ENCODE measurements at regions not wholly inside any gene's neighbourhood (a gene's known extent, or its start where the extent isn't known, plus 50 kb on each side); places are given as distances from the start of the nearest gene placed in this dataset.

GRCh38 chr13:72585254-72585653 lies 142.2 kb downstream of the MZT1 start:
- H3K27ac Mint-ChIP-seq: no peak overlapping the region
- H3K36me3 Mint-ChIP-seq: no peaks in the 10 kb centered on the region
- peaks cover 9% of the 10 kb centered on the region for H3K9me3 Mint-ChIP-seq
- TF ChIP-seq CTCF (IDR thresholded peaks at IDR 0.05; ENCODE audit: unreplicated experiment): no peak
- peaks cover 18% of the 10 kb centered on the region for H3K4me1 Mint-ChIP-seq
- H3K4me3 Mint-ChIP-seq: no peak overlapping the region
- no peak for DNase-seq (ENCODE audit: low spot score in 2 of 2, unreplicated experiment in 2 of 2)
- no peaks in the 10 kb centered on the region for H3K27me3 Mint-ChIP-seq (ENCODE audit: low read depth)

GRCh38 chr13:72571191-72571590 lies 156.2 kb downstream of the MZT1 start:
- no peaks in the 10 kb centered on the region for H3K27me3 Mint-ChIP-seq (ENCODE audit: low read depth)
- TF ChIP-seq CTCF (IDR thresholded peaks at IDR 0.05; ENCODE audit: unreplicated experiment): no peak
- peak overlapping the region; percentile 85 for H3K27ac Mint-ChIP-seq
- H3K9me3 Mint-ChIP-seq: peaks cover 11% of the 10 kb centered on the region
- DNase-seq (ENCODE audit: low spot score in 2 of 2, unreplicated experiment in 2 of 2): no peak
- H3K4me1 Mint-ChIP-seq: peaks cover 40% of the 10 kb centered on the region
- no peaks in the 10 kb centered on the region for H3K36me3 Mint-ChIP-seq
- H3K4me3 Mint-ChIP-seq: no peak overlapping the region

GRCh38 chr13:72570019-72570418 lies 157.4 kb downstream of the MZT1 start:
- no peaks in the 10 kb centered on the region for H3K36me3 Mint-ChIP-seq
- peaks cover 48% of the 10 kb centered on the region for H3K4me1 Mint-ChIP-seq
- H3K27ac Mint-ChIP-seq: peak overlapping the region; percentile 57
- DNase-seq (ENCODE audit: low spot score in 2 of 2, unreplicated experiment in 2 of 2): no peak
- no peaks in the 10 kb centered on the region for H3K27me3 Mint-ChIP-seq (ENCODE audit: low read depth)
- H3K4me3 Mint-ChIP-seq: no peak overlapping the region
- H3K9me3 Mint-ChIP-seq: no peaks in the 10 kb centered on the region
- TF ChIP-seq CTCF (IDR thresholded peaks at IDR 0.05; ENCODE audit: unreplicated experiment): no peak

- Mint-ChIP-seq H3K36me3 (no peaks in the 10 kb centered on the region), H3K4me1 (peaks cover 56% of the 10 kb centered on the region), H3K27ac (no peak overlapping the region), H3K9me3 (no peaks in the 10 kb centered on the region), H3K27me3 (ENCODE audit: low read depth) (no peaks in the 10 kb centered on the region), H3K4me3 (no peak overlapping the region)
- peak; percentile 4 for TF ChIP-seq CTCF (IDR thresholded peaks at IDR 0.05; ENCODE audit: unreplicated experiment)
- DNase-seq (ENCODE audit: low spot score in 2 of 2, unreplicated experiment in 2 of 2): no peak
These were observed 159.9 kb downstream of the MZT1 start for GRCh38 chr13:72567566-72567965.

- Mint-ChIP-seq H3K36me3 (no peaks in the 10 kb centered on the region), H3K9me3 (no peaks in the 10 kb centered on the region), H3K4me1 (peaks cover 53% of the 10 kb centered on the region), H3K27ac (no peak overlapping the region), H3K27me3 (ENCODE audit: low read depth) (no peaks in the 10 kb centered on the region), H3K4me3 (no peak overlapping the region)
- no peak for TF ChIP-seq CTCF (IDR thresholded peaks at IDR 0.05; ENCODE audit: unreplicated experiment)
- DNase-seq (ENCODE audit: low spot score in 2 of 2, unreplicated experiment in 2 of 2): no peak
These were observed 160.9 kb downstream of the MZT1 start for GRCh38 chr13:72566526-72566925.

GRCh38 chr13:72565893-72566292 lies 161.5 kb downstream of the MZT1 start:
- DNase-seq (ENCODE audit: low spot score in 2 of 2, unreplicated experiment in 2 of 2): no peak
- H3K4me3 Mint-ChIP-seq: no peak overlapping the region
- H3K36me3 Mint-ChIP-seq: no peaks in the 10 kb centered on the region
- H3K27me3 Mint-ChIP-seq (ENCODE audit: low read depth): no peaks in the 10 kb centered on the region
- peak; percentile 77 for TF ChIP-seq CTCF (IDR thresholded peaks at IDR 0.05; ENCODE audit: unreplicated experiment)
- H3K27ac Mint-ChIP-seq: no peak overlapping the region
- H3K4me1 Mint-ChIP-seq: peaks cover 48% of the 10 kb centered on the region
- H3K9me3 Mint-ChIP-seq: no peaks in the 10 kb centered on the region

Measured in mesothelial cell of epicardium (in vitro differentiated cells).